ENCODE measurements at regions not wholly inside any gene's neighbourhood (a gene's known extent, or its start where the extent isn't known, plus 50 kb on each side); places are given as distances from the start of the nearest gene placed in this dataset.

- TF ChIP-seq CTCF (IDR thresholded peaks at IDR 0.05; ENCODE audit: poor library complexity) (no peak), EZH2 (IDR thresholded peaks at IDR 0.05; ENCODE audit: borderline replicate concordance) (no peak)
Observed at GRCh38 chr3:7927015-7927414, 574.6 kb upstream of the LMCD1 start.
